Loucy (cell line): ENCODE measurements at regions not wholly inside any gene's neighbourhood (a gene's known extent, or its start where the extent isn't known, plus 50 kb on each side); places are given as distances from the start of the nearest gene placed in this dataset.

Source experiments
- CTCF ChIP-seq: fragments of 200-600 bp; sonication (generic); conservative IDR thresholded peaks from 2 replicates; pipeline ENCODE4 v1.5.1; 2014; ENCODE audit warnings: mild to moderate bottlenecking, antibody characterized with exemption, low read length
- EZH2phosphoT487 ChIP-seq: fragments of 200-600 bp; IDR thresholded peaks from 2 replicates; pipeline ENCODE4 v1.6.1; 2018; ENCODE audit warnings: antibody characterized with exemption, mild to moderate bottlenecking, moderate library complexity, borderline replicate concordance

- no peak for TF ChIP-seq CTCF
- TF ChIP-seq EZH2phosphoT487, result no peak
Observed at GRCh38 chr5:26205121-26205520, 833.3 kb downstream of the CDH9 start.
